SK-N-SH treated with all-trans-retinoic acid at 6 μM for 48 hours (cell line): ENCODE measurements at regions not wholly inside any gene's neighbourhood (a gene's known extent, or its start where the extent isn't known, plus 50 kb on each side); places are given as distances from the start of the nearest gene placed in this dataset.

Experiments used
- CREB5 ChIP-seq: fragments of 250-450 bp; sonication (Bioruptor Pico); IDR thresholded peaks from 2 replicates; pipeline ENCODE4 v1.5.1; 2020; ENCODE audit warnings: low read depth, mild to moderate bottlenecking, moderate library complexity
- CSRNP3 ChIP-seq: fragments of 250-450 bp; sonication (Bioruptor Pico); IDR thresholded peaks from 2 replicates; pipeline ENCODE4 v1.5.1; 2021; ENCODE audit warnings: mild to moderate bottlenecking, moderate library complexity
- ESRRG ChIP-seq: fragments of 250-450 bp; sonication (Bioruptor Pico); IDR thresholded peaks from 2 replicates; pipeline ENCODE4 v1.6.1; 2021; ENCODE audit warnings: mild to moderate bottlenecking
- GLIS3 ChIP-seq: fragments of 250-450 bp; sonication (Bioruptor Pico); IDR thresholded peaks from 2 replicates; pipeline ENCODE4 v1.5.0; 2020; ENCODE audit warnings: mild to moderate bottlenecking, moderate library complexity
- ISL1 ChIP-seq: fragments of 250-450 bp; sonication (Bioruptor Pico); IDR thresholded peaks from 2 replicates; pipeline ENCODE4 v2.1.2; 2022; ENCODE audit warnings: mild to moderate bottlenecking, moderate library complexity
- OSR1 ChIP-seq: fragments of 250-450 bp; sonication (Bioruptor Pico); IDR thresholded peaks from 2 replicates; pipeline ENCODE4 v1.8.0; 2022; ENCODE audit warnings: moderate library complexity, mild to moderate bottlenecking, inconsistent platforms
- PATZ1 ChIP-seq: fragments of 250-450 bp; sonication (Bioruptor Pico); IDR thresholded peaks from 2 replicates; pipeline ENCODE4 v1.8.0; 2020; ENCODE audit warnings: mild to moderate bottlenecking, moderate library complexity, borderline replicate concordance
- POU6F1 ChIP-seq: fragments of 250-450 bp; sonication (Bioruptor Pico); IDR thresholded peaks from 2 replicates; pipeline ENCODE4 v1.8.0; 2021; ENCODE audit warnings: low read depth, mild to moderate bottlenecking, moderate library complexity, borderline replicate concordance
- PPARA ChIP-seq: fragments of 250-450 bp; sonication (Bioruptor Pico); IDR thresholded peaks from 2 replicates; pipeline ENCODE4 v1.5.0; 2020; ENCODE audit warnings: mild to moderate bottlenecking, borderline replicate concordance
- SNAI2 ChIP-seq: fragments of 250-450 bp; sonication (Bioruptor Pico); IDR thresholded peaks from 2 replicates; pipeline ENCODE4 v1.5.0; 2020; ENCODE audit warnings: mild to moderate bottlenecking, moderate library complexity
- TCF4 ChIP-seq: fragments of 250-450 bp; sonication (Bioruptor Pico); IDR thresholded peaks from 2 replicates; pipeline ENCODE4 v1.8.0; 2021; ENCODE audit warnings: mild to moderate bottlenecking, moderate library complexity, borderline replicate concordance
- ZFP3 ChIP-seq: fragments of 250-450 bp; sonication (Bioruptor Pico); IDR thresholded peaks from 2 replicates; pipeline ENCODE4 v1.5.0; 2020; ENCODE audit warnings: mild to moderate bottlenecking, moderate library complexity

GRCh38 chr1:218823291-218823900 is 350.3 kb upstream of the LYPLAL1 start:
- TF ChIP-seq TCF4 = no peak
- no peak for TF ChIP-seq ESRRG (CRISPR knock-in tag)
- no peak for TF ChIP-seq CSRNP3 (CRISPR knock-in tag)
- no peak for TF ChIP-seq PATZ1
- TF ChIP-seq CREB5 (CRISPR knock-in tag) = no peak
- no peak for TF ChIP-seq PPARA (CRISPR knock-in tag)
- TF ChIP-seq ZFP3 = no peak
- no peak; the same call in none of the 2 replicates for TF ChIP-seq OSR1 (CRISPR knock-in tag)
- no peak for TF ChIP-seq SNAI2
- TF ChIP-seq POU6F1 (CRISPR knock-in tag) = no peak
- TF ChIP-seq ISL1 (CRISPR knock-in tag) = no peak
- TF ChIP-seq GLIS3 (CRISPR knock-in tag) = no peak
